ENCODE measurements at regions not wholly inside any gene's neighbourhood (a gene's known extent, or its start where the extent isn't known, plus 50 kb on each side); places are given as distances from the start of the nearest gene placed in this dataset.

DNA sequence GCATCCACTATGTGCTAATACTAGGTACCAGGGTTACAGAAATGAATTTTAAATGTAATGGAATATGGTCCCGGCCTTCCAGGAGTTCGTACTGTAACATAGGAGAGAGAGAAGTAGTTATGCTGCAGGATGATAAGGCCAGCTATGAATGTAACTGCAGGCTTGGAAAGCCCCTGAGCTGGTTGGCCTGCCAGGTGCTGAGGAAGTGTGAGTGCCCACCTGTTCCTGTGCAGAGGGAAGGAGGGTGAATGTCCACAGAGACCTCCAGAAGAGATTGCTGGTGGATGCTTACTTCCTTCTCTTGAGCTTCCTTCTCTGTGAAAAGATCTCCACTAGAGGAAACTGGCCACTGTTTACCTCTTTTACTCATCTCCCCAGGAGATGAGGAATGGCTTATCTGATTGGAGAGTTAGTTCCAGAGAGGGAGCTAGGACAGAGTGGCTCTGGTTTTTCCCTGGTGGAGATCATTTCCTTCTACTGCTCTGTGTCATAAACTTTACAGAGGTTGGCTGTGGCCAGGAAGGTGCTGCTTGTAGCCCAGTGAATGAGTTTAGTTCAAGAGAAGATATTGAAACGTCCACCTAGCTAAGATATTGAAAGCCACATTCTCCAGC is 114.0 kb upstream of the LNX1 start:
- TF ChIP-seq, protein P1, sequence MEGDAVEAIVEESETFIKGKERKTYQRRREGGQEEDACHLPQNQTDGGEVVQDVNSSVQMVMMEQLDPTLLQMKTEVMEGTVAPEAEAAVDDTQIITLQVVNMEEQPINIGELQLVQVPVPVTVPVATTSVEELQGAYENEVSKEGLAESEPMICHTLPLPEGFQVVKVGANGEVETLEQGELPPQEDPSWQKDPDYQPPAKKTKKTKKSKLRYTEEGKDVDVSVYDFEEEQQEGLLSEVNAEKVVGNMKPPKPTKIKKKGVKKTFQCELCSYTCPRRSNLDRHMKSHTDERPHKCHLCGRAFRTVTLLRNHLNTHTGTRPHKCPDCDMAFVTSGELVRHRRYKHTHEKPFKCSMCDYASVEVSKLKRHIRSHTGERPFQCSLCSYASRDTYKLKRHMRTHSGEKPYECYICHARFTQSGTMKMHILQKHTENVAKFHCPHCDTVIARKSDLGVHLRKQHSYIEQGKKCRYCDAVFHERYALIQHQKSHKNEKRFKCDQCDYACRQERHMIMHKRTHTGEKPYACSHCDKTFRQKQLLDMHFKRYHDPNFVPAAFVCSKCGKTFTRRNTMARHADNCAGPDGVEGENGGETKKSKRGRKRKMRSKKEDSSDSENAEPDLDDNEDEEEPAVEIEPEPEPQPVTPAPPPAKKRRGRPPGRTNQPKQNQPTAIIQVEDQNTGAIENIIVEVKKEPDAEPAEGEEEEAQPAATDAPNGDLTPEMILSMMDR (IDR thresholded peaks at IDR 0.05), result no peak
- no peak for TF ChIP-seq POLR2A (IDR thresholded peaks at IDR 0.05)

Measured in tibial nerve (tissue), 3 donors.